ENCODE measurements at regions not wholly inside any gene's neighbourhood (a gene's known extent, or its start where the extent isn't known, plus 50 kb on each side); places are given as distances from the start of the nearest gene placed in this dataset.

DNA sequence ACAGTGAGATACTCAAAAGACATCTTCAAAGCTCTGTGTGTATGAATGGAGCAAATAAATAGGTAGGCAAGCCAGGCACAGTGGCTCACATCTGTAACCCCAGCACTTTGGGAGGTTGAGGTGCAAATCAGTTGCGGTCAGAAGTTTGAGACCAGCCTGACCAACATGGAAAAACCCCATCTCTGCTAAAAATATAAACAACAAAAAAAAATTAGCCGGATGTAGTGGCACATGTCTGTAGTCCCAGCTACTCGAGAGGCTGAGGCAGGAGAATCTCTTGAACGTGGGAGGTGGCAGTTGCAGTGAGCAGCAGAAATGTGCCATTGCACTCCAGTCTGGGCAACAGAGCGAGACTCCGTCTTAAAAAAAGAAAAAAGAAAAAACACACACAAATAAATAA, 945.1 kb upstream of the PIK3C3 start:
- no peak for DNase-seq

DNA sequence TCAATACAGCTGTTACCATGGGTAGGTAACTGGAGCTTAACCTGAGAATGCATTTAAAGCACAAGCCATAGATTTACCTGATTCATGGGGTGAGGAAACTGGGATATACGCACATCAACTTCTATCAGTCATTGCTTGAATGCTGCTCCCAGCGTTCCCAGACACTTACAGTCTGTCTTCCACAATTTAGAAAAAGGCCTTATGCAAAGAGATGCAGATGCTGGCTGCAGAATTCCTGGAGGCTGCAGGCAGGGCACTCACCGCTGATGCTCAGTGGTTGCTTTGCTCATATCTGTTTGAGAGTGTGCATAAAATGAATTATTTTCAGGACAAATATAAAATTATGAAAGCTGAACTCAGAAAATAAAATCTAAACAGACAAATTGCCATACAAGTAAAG, 950.7 kb upstream of the PIK3C3 start:
- no peak for DNase-seq

- DNase-seq = no peak
These were observed 959.5 kb upstream of the PIK3C3 start for GRCh38 chr18:40995529-40995928.

DNA sequence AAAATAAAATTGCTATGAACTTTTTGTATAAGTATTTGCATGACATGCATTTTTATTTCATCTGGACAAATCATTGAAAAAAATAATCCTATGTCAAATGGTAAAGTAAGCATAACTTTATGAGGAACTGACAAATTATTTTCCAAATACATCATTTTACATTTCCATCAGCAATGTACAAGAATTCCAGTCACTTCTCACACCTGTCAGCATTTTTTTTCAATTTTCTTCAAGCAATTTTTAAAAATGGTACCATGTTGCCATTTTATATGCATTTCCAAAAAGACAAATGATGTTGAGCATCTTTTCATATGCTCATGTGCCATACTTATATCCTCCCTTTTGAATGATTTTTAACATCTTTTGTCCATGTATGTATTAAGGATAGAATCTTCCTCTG, 961.7 kb upstream of the PIK3C3 start:
- no peak for DNase-seq

GRCh38 chr18:40987581-40987980, 967.5 kb upstream of the PIK3C3 start:
- DNase-seq = no peak

GRCh38 chr18:40985436-40985835, 969.6 kb upstream of the PIK3C3 start:
- no peak for DNase-seq

DNA sequence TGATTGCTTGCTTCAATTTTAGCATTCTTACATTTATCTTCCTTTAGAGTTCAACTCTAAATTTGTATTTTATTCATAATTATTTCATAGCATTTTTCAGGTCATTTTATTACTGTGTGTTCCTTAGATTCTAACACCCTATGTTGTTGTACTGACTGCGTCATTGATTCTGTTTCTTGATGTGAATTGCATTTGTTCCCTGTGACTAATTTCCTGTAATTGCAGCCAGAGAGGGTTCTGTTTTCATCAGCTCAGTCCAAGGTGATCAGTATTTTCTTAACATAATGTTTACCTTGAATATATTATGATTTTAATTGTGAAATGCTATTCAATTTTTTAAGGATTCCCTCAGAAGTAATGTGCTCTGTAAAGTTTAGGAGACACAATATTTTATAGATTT, 970.2 kb upstream of the PIK3C3 start:
- no peak for DNase-seq

DNA sequence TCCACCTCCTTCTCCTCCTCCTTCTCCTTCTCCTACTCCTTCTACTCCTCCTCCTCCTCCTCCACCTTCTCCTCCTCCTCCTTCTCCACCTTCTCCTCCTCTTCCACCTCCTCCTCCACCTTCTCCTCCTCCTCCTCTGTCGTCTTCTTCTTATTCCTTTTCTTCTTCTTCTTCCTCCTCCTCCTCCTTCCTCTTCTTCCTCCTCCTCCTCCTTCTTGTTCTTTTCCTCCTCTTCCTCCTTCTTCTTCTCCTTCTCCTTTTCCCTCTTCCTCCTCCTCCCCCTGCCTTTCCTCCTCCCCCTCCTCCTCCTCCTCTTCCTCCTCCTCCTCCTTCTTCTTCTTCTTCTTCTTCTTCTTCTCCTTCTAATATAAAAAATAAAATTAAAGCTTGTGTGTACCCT, 971.2 kb upstream of the PIK3C3 start:
- DNase-seq = no peak

DNA sequence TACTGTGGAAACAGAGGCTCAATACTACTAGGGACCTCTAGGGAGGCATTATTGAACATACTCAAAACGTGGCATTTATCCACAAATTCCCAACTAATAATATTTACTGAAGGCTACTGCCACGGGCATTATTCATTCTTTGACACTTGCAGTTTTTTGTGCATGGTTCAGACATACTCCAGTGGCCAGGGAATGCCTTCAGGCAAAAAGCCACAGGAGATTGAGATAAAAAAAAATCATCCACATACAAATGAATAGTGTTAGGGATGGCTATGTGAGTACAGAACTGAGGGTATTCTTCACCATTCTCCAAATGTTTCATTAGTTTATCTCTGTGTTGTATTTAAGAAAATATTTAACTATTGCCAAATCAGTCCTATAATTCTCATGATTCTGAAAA, 974.9 kb upstream of the PIK3C3 start:
- no peak for DNase-seq

GRCh38 chr18:40976050-40976449, 979.0 kb upstream of the PIK3C3 start:
- DNase-seq = no peak

DNA sequence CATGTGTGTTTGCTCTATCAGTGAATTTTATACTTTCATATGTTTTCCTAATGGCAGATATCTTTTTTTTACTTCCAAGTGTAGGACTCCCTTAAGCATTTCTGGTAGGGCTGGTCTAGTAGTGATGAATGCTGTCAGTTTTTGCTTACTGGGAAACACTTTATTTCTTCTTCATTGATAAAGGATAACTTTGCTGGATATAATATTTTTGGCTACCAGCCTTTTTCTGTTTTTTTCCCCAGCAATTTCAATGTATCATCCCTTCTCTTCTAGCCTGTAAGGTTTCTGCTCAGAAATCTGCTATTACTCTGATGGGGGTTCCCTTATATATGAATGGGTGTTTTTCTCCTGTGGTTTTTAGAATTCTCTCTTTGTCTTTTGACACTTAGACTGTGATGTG, 980.6 kb upstream of the PIK3C3 start:
- no peak for DNase-seq

- DNase-seq = no peak
These were observed 992.2 kb upstream of the PIK3C3 start for GRCh38 chr18:40962784-40963183.

DNA sequence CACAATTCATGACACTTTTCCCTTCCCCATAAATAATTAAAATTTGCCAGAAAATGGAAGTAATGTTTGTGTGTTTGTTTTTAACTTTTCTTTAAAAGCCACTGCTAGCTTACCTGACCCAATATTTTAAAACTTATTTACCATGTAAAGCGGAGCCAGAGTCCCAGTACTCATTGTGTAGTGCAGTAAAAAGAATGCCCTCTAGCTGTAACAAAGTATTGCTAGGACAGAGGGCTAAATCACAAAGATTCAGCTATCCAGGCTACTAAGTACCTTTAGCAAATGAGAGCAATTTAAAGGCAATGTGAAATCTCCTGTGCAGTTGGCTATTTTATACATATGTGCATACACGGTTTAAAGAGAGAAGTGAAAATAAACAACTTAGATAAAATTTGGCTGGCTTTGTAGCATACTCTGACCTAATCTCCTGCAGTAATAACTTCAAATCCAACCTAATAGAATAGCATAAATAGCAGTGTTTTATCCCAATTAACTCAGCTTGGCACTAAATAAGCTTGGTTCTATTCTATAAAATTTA, 997.4 kb upstream of the PIK3C3 start:
- DNase-seq = no peak

DNA sequence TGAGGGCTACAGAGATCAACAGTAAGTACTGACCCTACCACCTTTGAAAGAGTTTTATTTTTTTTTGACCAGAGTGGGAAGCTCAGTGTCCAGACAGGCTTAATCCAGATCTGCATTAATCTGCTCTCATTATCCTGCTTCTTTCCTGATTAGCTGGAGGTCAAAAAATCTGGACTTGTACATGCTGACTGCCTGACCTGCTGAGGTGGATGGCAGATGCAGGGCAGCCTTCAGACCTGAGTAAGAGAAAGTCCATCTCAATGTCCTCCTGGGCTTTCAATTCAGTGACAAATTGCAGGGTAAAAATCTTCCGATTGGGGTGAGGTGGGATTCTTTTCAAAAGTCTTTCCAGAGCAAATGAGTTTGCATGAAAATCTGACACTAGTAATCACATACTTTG, 998.8 kb upstream of the PIK3C3 start:
- DNase-seq = no peak

DNA sequence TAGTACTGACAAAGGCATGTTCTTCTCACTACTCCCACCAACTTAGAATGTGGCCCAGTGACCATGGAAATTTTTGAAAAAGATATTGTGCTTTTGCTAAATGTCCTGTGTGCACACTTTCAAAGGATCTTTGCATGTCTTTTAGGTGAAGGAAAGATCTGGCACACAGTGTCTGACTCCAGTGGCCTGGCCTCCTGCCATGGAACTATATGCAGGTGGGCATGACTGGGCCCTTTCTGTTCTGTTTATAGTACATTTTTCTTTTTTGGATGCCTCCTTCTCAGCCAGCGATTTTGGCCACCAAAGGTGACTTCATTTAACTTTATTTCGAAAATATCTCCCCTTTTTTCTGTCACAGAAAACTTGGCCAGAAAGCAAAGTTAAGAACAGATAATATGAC, 999.7 kb upstream of the PIK3C3 start:
- no peak for DNase-seq

DNA sequence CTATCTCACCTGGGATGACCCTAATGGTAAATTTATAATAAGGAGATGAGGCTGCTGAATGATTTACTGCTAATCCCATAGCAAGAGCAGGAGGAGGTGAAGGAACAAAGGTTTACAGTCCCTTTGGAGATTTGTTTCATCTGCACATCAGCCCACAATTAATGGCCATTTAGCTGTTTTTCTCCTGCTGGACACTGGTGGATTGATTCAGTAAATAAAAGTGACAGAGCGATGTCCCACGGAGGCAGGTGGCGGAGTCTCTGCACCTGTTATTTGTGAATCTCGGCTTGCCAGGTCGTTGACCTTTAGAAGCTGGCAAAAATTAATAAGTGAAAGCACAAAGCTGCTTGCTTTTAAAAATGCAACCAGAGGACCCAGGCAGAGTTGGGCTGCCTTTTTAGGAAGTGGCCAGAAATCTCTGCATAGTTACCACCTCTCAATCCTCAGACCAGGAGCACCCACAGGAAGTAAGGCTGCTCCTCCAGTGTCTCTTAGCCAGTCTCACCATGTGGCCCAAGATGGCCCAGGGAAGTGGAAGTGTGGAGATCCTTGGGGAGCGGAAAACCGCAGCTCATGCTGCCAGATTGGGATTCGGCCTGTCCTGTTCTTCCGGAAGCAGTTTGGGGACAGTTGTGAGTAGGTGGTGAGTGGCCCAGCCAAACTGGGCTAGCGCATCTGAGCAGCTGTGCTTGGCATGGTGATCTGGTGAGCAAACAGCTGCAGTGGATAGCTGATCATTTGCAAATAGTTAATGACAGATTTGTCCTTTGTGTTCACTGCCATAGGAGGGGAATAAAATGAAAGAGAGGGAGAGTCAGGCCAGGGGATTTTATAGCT, 1005.7 kb upstream of the PIK3C3 start:
- DNase-seq = peak; percentile 31

GRCh38 chr18:40944576-40944975, 1010.5 kb upstream of the PIK3C3 start:
- DNase-seq = no peak

- no peak for DNase-seq
These were observed 1015.1 kb upstream of the PIK3C3 start for GRCh38 chr18:40939656-40940515.

DNA sequence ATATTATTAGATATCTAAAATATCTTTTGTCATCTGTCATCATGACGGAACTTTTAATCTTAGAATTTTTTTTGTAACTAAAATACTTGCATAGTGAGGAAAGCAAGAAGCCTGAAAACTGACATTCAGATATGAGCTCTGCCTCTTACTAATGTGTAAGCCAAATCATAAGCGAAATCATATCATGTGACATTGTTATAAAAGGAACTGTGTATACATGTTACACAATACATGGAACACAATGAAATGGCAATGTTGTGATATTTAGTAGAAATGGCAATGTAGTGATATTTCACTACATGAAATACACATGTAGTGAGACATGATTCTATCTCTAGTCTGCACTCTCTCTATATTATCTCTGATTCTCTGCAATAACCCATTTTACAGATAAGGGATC, 1016.4 kb upstream of the PIK3C3 start:
- no peak for DNase-seq

GRCh38 chr18:40937386-40937785, 1017.6 kb upstream of the PIK3C3 start:
- DNase-seq = no peak

GRCh38 chr18:40935423-40935822, 1019.6 kb upstream of the PIK3C3 start:
- DNase-seq = no peak

DNA sequence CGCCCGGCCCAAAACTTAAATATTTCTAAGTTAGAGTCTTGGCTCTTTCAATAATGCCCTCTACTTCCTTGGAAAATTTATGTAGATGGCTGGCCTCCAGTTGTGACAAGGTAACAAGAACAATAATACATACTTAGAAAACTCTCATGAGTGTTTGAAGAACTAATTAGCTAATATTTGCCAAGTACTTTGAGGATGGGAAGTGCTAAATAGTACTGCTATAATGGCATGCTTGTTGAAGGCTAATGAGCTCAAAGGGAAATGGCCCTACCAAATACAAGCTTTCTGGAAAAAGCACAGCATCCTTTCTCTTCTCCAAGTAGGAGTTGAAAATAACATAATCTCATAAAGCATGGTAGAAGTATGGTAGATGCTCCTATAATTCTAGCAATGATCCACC, 1022.2 kb upstream of the PIK3C3 start:
- DNase-seq = no peak

DNA sequence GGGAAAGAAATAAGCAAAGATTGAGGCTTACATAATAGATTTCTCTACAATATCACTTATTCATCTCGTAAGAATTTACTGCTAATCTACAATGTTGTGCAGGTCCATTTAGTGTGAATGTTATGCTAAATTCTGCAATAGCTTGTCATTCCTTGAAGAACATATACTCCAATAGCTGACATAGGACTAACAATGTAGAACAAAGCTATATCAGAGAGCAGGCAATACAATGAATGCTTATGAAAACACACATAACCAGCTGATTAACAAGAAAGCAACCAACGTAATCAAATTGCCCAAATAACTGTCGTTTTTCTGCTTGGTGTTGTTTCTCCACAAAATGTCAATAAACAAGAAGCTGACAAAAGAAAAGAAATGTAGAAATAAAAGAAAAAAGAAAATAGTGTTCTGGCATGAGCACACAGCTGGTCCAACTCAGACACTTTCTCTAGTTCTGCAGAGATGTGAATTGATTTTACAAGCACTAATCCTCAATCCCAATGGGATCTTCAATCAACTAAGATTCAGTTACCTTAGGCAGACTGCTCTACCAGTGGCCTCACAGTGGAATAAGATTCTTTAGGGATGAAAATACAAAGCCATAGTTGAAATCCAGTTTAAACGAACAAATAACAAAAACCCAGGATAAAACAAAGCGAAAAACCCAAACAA, 1024.7 kb upstream of the PIK3C3 start:
- DNase-seq = no peak

Data from femur (tissue), 1 donor.